ENCODE measurements at regions not wholly inside any gene's neighbourhood (a gene's known extent, or its start where the extent isn't known, plus 50 kb on each side); places are given as distances from the start of the nearest gene placed in this dataset.

DNA sequence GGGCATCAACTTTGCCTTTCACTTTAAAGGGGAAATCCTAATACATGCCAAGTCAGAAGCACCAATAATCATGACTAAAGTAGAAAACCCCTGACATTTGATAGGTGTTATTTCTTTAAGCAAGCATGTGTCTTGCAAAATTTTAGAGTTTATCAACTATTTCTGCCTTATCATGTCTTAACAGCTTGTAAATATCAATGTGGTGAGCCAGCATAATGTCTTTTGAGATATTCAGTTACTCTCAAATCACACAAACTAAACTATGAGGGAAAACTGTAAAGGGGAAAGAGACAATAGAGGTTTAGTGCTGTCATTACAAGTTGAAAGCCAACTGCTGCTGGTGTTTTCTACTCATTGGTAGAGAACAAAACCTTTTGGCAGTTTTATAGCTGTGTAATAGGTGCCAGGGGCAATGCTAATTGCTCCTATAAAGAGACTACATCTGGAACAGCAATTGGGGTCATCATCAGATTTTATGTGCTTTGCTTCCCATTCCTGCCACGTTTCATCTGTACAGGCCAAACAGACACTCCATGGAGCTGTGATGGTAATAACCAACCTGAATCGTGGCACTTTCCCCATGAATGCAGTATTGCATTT lies 1027.4 kb downstream of the FSCB start:
- no peak for ATAC-seq
- ChIA-PET CTCF (interaction anchor here (0.7 kb wide), 1 partner anchor 1254 kb away, joined by 3 read pairs; no protein-coding TSS in a partner anchor), POLR2A (ENCODE audit: unreplicated experiment) (no interaction called here)
- Histone ChIP-seq H3K9ac (ENCODE audit: low read length) (no peak overlapping the region), H3K27ac (ENCODE audit: low read length) (no peak overlapping the region), H3K9me3 (ENCODE audit: low read length) (no peaks in the 10 kb centered on the region), H3F3A (ENCODE audit: low read length, unreplicated experiment) (no peaks in the 10 kb centered on the region), H3K79me2 (ENCODE audit: low read length) (no peaks in the 10 kb centered on the region), H3K9me2 (replicated peaks; ENCODE audit: low read length) (no peaks in the 10 kb centered on the region), H3K4me2 (ENCODE audit: low read length) (no peak overlapping the region), H4K20me1 (ENCODE audit: low read length) (no peaks in the 10 kb centered on the region), H3K27me3 (ENCODE audit: low read length) (no peaks in the 10 kb centered on the region), H3K4me3 (ENCODE audit: low read length) (no peak overlapping the region), H2AFZ (ENCODE audit: low read length) (no peak overlapping the region), H3K4me1 (ENCODE audit: insufficient read depth, low read length) (peaks cover 5% of the 10 kb centered on the region; the same call in 1 of the 2 replicates), H3K36me3 (ENCODE audit: low read depth, low read length) (no peaks in the 10 kb centered on the region)
- TF ChIP-seq, protein P1, sequence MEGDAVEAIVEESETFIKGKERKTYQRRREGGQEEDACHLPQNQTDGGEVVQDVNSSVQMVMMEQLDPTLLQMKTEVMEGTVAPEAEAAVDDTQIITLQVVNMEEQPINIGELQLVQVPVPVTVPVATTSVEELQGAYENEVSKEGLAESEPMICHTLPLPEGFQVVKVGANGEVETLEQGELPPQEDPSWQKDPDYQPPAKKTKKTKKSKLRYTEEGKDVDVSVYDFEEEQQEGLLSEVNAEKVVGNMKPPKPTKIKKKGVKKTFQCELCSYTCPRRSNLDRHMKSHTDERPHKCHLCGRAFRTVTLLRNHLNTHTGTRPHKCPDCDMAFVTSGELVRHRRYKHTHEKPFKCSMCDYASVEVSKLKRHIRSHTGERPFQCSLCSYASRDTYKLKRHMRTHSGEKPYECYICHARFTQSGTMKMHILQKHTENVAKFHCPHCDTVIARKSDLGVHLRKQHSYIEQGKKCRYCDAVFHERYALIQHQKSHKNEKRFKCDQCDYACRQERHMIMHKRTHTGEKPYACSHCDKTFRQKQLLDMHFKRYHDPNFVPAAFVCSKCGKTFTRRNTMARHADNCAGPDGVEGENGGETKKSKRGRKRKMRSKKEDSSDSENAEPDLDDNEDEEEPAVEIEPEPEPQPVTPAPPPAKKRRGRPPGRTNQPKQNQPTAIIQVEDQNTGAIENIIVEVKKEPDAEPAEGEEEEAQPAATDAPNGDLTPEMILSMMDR (conservative IDR thresholded peaks at IDR 0.05; ENCODE audit: low read depth, low read length), result no peak
- TF ChIP-seq EZH2phosphoT487 (IDR thresholded peaks at IDR 0.05; ENCODE audit: borderline replicate concordance, low read length) (no peak), EZH2 (IDR thresholded peaks at IDR 0.05; ENCODE audit: low read length, unreplicated experiment) (no peak)
- BruUV-seq (replicated peaks), result no TSS peak
- DNase-seq, result no peak
- intact Hi-C loops (cut with micrococcal nuclease), result no loop called here

DNA sequence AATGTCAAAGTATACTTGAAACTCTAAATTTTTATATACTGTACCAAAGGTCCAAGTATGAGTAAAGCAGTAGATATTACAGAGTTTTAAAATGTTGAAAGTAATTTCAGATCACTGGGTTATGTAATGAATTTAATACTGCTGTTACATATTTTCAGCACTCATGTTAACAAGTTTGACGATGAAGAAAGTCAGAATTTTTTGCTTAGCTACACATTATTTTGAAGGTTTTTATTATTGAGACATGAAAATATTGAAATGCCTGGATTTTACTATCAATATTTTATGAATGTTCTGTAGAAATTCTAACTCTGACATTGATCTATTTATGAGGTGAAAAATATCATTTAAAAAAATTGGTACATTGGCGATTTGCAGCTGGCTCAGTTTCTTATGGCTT lies 1030.3 kb downstream of the FSCB start:
- H3K36me3 ChIP-seq (ENCODE audit: low read depth, low read length), result no peaks in the 10 kb centered on the region
- ChIA-PET POLR2A (ENCODE audit: unreplicated experiment) (no interaction called here), CTCF (no interaction called here)
- H2AFZ ChIP-seq (ENCODE audit: low read length), result no peak overlapping the region
- H3K9ac ChIP-seq (ENCODE audit: low read length), result no peak overlapping the region
- no peak for TF ChIP-seq EZH2 (IDR thresholded peaks at IDR 0.05; ENCODE audit: low read length, unreplicated experiment)
- TF ChIP-seq EZH2phosphoT487 (IDR thresholded peaks at IDR 0.05; ENCODE audit: borderline replicate concordance, low read length), result no peak
- TF ChIP-seq, protein P1 (conservative IDR thresholded peaks at IDR 0.05; ENCODE audit: low read depth, low read length), result no peak
- H3F3A ChIP-seq (ENCODE audit: low read length, unreplicated experiment), result no peaks in the 10 kb centered on the region
- no peaks in the 10 kb centered on the region for H3K79me2 ChIP-seq (ENCODE audit: low read length)
- no TSS peak for BruUV-seq (replicated peaks)
- no peaks in the 10 kb centered on the region for H3K9me2 ChIP-seq (replicated peaks; ENCODE audit: low read length)
- H3K4me3 ChIP-seq (ENCODE audit: low read length), result no peak overlapping the region
- no peak overlapping the region for H3K4me2 ChIP-seq (ENCODE audit: low read length)
- H3K27ac ChIP-seq (ENCODE audit: low read length), result no peak overlapping the region
- H3K9me3 ChIP-seq (ENCODE audit: low read length), result no peaks in the 10 kb centered on the region
- ATAC-seq, result no peak
- H3K27me3 ChIP-seq (ENCODE audit: low read length), result no peaks in the 10 kb centered on the region
- no peak for DNase-seq
- intact Hi-C loops (cut with micrococcal nuclease), result no loop called here
- H3K4me1 ChIP-seq (ENCODE audit: insufficient read depth, low read length), result peaks cover 5% of the 10 kb centered on the region; the same call in 1 of the 2 replicates
- no peaks in the 10 kb centered on the region for H4K20me1 ChIP-seq (ENCODE audit: low read length)

DNA sequence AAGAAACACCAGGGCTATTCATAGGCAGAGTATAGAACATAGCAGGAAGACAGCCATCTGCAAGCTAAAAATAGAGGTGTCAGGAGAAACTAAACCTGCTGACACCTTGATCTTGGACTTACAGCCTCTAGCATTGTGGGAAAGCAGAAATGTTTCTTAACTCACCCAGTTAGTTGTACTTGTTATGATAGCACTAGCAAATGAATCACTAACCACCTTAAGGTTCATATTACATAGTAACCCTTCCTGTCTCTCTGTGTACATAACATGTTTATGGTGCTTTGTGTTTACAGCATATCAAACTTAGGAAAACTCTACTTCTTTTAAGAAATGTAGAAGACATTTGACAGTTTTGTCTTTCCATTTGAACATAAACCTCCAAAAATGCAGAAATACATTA lies 1031.3 kb downstream of the FSCB start:
- H2AFZ ChIP-seq (ENCODE audit: low read length), result no peak overlapping the region
- POLR2A ChIA-PET (ENCODE audit: unreplicated experiment), result no interaction called here
- H3K4me1 ChIP-seq (ENCODE audit: insufficient read depth, low read length), result peaks cover 5% of the 10 kb centered on the region; the same call in 1 of the 2 replicates
- peak overlapping the region; percentile 42 for H3K27ac ChIP-seq (ENCODE audit: low read length)
- CTCF ChIA-PET, result no interaction called here
- BruUV-seq (replicated peaks), result no TSS peak
- peak; percentile 100 for ATAC-seq
- TF ChIP-seq EZH2 (IDR thresholded peaks at IDR 0.05; ENCODE audit: low read length, unreplicated experiment), result no peak
- no peak overlapping the region for H3K4me3 ChIP-seq (ENCODE audit: low read length)
- H3K4me2 ChIP-seq (ENCODE audit: low read length), result no peak overlapping the region
- no peaks in the 10 kb centered on the region for H3K79me2 ChIP-seq (ENCODE audit: low read length)
- no peaks in the 10 kb centered on the region for H3K27me3 ChIP-seq (ENCODE audit: low read length)
- no peaks in the 10 kb centered on the region for H3K36me3 ChIP-seq (ENCODE audit: low read depth, low read length)
- no peaks in the 10 kb centered on the region for H4K20me1 ChIP-seq (ENCODE audit: low read length)
- 0 out of 2 replicates have a peak overlapping the region, but pooled peaks have one; percentile 5 for H3K9ac ChIP-seq (ENCODE audit: low read length)
- DNase-seq, result peak; percentile 57
- no peaks in the 10 kb centered on the region for H3K9me3 ChIP-seq (ENCODE audit: low read length)
- H3K9me2 ChIP-seq (replicated peaks; ENCODE audit: low read length), result no peaks in the 10 kb centered on the region
- no peaks in the 10 kb centered on the region for H3F3A ChIP-seq (ENCODE audit: low read length, unreplicated experiment)
- intact Hi-C loops (cut with micrococcal nuclease), result no loop called here

Measured in PC-3 (cell line).